IMR-90 (cell line): ENCODE measurements at regions not wholly inside any gene's neighbourhood (a gene's known extent, or its start where the extent isn't known, plus 50 kb on each side); places are given as distances from the start of the nearest gene placed in this dataset.

ENCODE experiments used
- ATAC-seq: fragments of 200-7000 bp; cut with Tn5 transposase; 2 replicates; pipeline ENCODE4 v1.9.1; 2020; ENCODE audit warnings: low read depth, mild to moderate bottlenecking, moderate library complexity
- BruUV-seq: library from RNA; stranded (reverse); fragments of 400-500 nt; replicated peaks from 2 replicates; lab custom pipeline; 2021; lab: Mats Ljungman, UMichigan
- CTCF ChIA-PET: fragments of 300-600 bp; formaldehyde crosslinking; extraction: SDS; loops from one replicate; lab custom pipeline; 2021; ENCODE audit warnings: antibody characterized with exemption; lab: Yijun Ruan, JAX
- POLR2A ChIA-PET: fragments of 300-600 bp; sonication (Branson Sonifier 250); formaldehyde crosslinking; loops from one replicate; lab custom pipeline; 2022; ENCODE audit warnings: antibody characterized with exemption; ENCODE audit not compliant: unreplicated experiment; lab: Charles Lee
- DNase-seq: peaks from one replicate; pipeline ENCODE4 v3.0.0; 2013
- H2AFZ ChIP-seq: replicated peaks from 2 replicates; pipeline ENCODE3; 2013; ENCODE audit warnings: low read length, mild to moderate bottlenecking; ENCODE audit not compliant: poor library complexity
- H2AK5ac ChIP-seq: 2 replicates; pipeline ENCODE4 v1.6.1; 2013; ENCODE audit warnings: low read depth, low read length, inconsistent platforms
- H2AK9ac ChIP-seq: replicated peaks from 2 replicates; pipeline ENCODE3; 2013; ENCODE audit warnings: mild to moderate bottlenecking, low read depth, low read length, moderate library complexity; ENCODE audit not compliant: poor library complexity
- H2BK120ac ChIP-seq: 2 replicates; pipeline ENCODE4 v1.6.1; 2013; ENCODE audit warnings: low read depth, low read length, inconsistent platforms
- H2BK15ac ChIP-seq: 3 replicates; pipeline ENCODE4 v1.6.1; 2013; ENCODE audit warnings: low read depth, low read length, inconsistent platforms
- H2BK20ac ChIP-seq: 2 replicates; pipeline ENCODE4 v1.6.1; 2013; ENCODE audit warnings: low read depth, mild to moderate bottlenecking, inconsistent platforms, low read length, moderate library complexity
- H2BK5ac ChIP-seq: 2 replicates; pipeline ENCODE4 v1.6.1; 2013; ENCODE audit warnings: mild to moderate bottlenecking, low read depth, low read length, inconsistent platforms; ENCODE audit not compliant: poor library complexity, severe bottlenecking
- H3K14ac ChIP-seq: replicated peaks from 2 replicates; pipeline ENCODE4 v1.6.1; 2013; ENCODE audit warnings: low read depth, low read length, inconsistent platforms
- H3K18ac ChIP-seq: 2 replicates; pipeline ENCODE4 v1.6.1; 2013; ENCODE audit warnings: low read depth, low read length, control low read depth
- H3K23ac ChIP-seq: 2 replicates; pipeline ENCODE4 v1.6.1; 2013; ENCODE audit warnings: low read depth, low read length, inconsistent platforms
- H3K27ac ChIP-seq: 2 replicates; pipeline ENCODE4 v1.5.1; 2013; ENCODE audit warnings: mild to moderate bottlenecking, control low read depth, low read length; ENCODE audit not compliant: insufficient read depth
- H3K27me3 ChIP-seq: 2 replicates; pipeline ENCODE4 v1.6.1; 2013; ENCODE audit warnings: low read length; ENCODE audit not compliant: control insufficient read depth, insufficient read depth
- H3K36me3 ChIP-seq: 2 replicates; pipeline ENCODE4 v1.6.1; 2013; ENCODE audit warnings: low read length, mixed read lengths; ENCODE audit not compliant: control insufficient read depth, insufficient read depth
- H3K4ac ChIP-seq: 2 replicates; pipeline ENCODE4 v1.6.1; 2013; ENCODE audit warnings: low read depth, low read length, inconsistent platforms
- H3K4me1 ChIP-seq: 2 replicates; pipeline ENCODE4 v1.6.1; 2013; ENCODE audit warnings: low read length, mixed read lengths; ENCODE audit not compliant: control insufficient read depth, insufficient read depth
- H3K4me2 ChIP-seq: 2 replicates; pipeline ENCODE4 v1.6.1; 2013; ENCODE audit warnings: low read depth, mild to moderate bottlenecking, control low read depth, low read length, moderate library complexity
- H3K4me3 ChIP-seq: 2 replicates; pipeline ENCODE4 v1.5.1; 2013; ENCODE audit warnings: low read depth, mild to moderate bottlenecking, control low read depth, low read length, moderate library complexity; ENCODE audit not compliant: insufficient read depth
- H3K56ac ChIP-seq: 2 replicates; pipeline ENCODE4 v1.6.1; 2013; ENCODE audit warnings: low read length, inconsistent platforms; ENCODE audit not compliant: insufficient read depth; ENCODE audit errors: extremely low read depth
- H3K79me1 ChIP-seq, 2 experiments: 2 replicates each; pipeline ENCODE4 v1.6.1; 2013; ENCODE audit warnings: low read length in 2 of 2, inconsistent platforms in 1 of 2, low read depth in 1 of 2
- H3K9ac ChIP-seq: 2 replicates; pipeline ENCODE4 v1.6.1; 2013; ENCODE audit warnings: low read depth, low read length, control low read depth
- H3K9me1 ChIP-seq: 2 replicates; pipeline ENCODE4 v1.6.1; 2013; ENCODE audit warnings: low read length, inconsistent platforms; ENCODE audit not compliant: insufficient read depth
- H3K9me3 ChIP-seq: 2 replicates; pipeline ENCODE4 v1.6.1; 2013; ENCODE audit warnings: low read length; ENCODE audit not compliant: control insufficient read depth, insufficient read depth
- H4K20me1 ChIP-seq: 2 replicates; pipeline ENCODE4 v1.6.1; 2013; ENCODE audit warnings: low read length, inconsistent platforms; ENCODE audit not compliant: insufficient read depth
- H4K5ac ChIP-seq: 2 replicates; pipeline ENCODE4 v1.6.1; 2013; ENCODE audit warnings: mild to moderate bottlenecking, low read depth, low read length, control low read depth
- H4K8ac ChIP-seq, 2 experiments: 2 replicates each; pipeline ENCODE4 v1.6.1; 2013; ENCODE audit warnings: low read depth in 2 of 2, low read length in 2 of 2, control low read depth in 1 of 2, inconsistent platforms in 1 of 2
- H4K91ac ChIP-seq: 2 replicates; pipeline ENCODE4 v1.6.1; 2013; ENCODE audit warnings: low read depth, low read length, inconsistent platforms; ENCODE audit not compliant: insufficient read depth
- BHLHE40 ChIP-seq: fragments of 150-350 bp; IDR thresholded peaks from 2 replicates; pipeline ENCODE4 v1.6.1; 2016; ENCODE audit warnings: mild to moderate bottlenecking, low read depth, low read length
- CEBPB ChIP-seq: IDR thresholded peaks from 2 replicates; pipeline ENCODE4 v1.6.1; 2012; ENCODE audit warnings: low read depth, low read length, improper control_type of control experiment
- CHD1 ChIP-seq: IDR thresholded peaks from 2 replicates; pipeline ENCODE4 v1.6.1; 2012; ENCODE audit warnings: low read depth, low read length, improper control_type of control experiment
- CTCF ChIP-seq: conservative IDR thresholded peaks from 2 replicates; pipeline ENCODE4 v1.5.1; 2012; ENCODE audit warnings: mild to moderate bottlenecking, low read depth, low read length, improper control_type of control experiment
- ELK1 ChIP-seq: fragments of 150-350 bp; IDR thresholded peaks from 2 replicates; pipeline ENCODE4 v1.6.1; 2016; ENCODE audit warnings: low read depth, mild to moderate bottlenecking, low read length, moderate library complexity, borderline replicate concordance
- FOS ChIP-seq: fragments of 150-350 bp; IDR thresholded peaks from 2 replicates; pipeline ENCODE4 v1.6.1; 2016; ENCODE audit warnings: low read depth, low read length
- MAFK ChIP-seq: IDR thresholded peaks from 2 replicates; pipeline ENCODE4 v1.6.1; 2012; ENCODE audit warnings: low read depth, low read length, improper control_type of control experiment
- MAZ ChIP-seq: IDR thresholded peaks from 2 replicates; pipeline ENCODE4 v1.6.1; 2012; ENCODE audit warnings: low read depth, mild to moderate bottlenecking, low read length, improper control_type of control experiment, moderate library complexity, borderline replicate concordance
- MXI1 ChIP-seq: IDR thresholded peaks from 2 replicates; pipeline ENCODE4 v1.6.1; 2012; ENCODE audit warnings: low read depth, mild to moderate bottlenecking, low read length, moderate library complexity, borderline replicate concordance
- NFE2L2 ChIP-seq: fragments of 150-350 bp; IDR thresholded peaks from 2 replicates; pipeline ENCODE4 v1.6.1; 2016; ENCODE audit warnings: low read depth, mild to moderate bottlenecking, low read length
- POLR2A ChIP-seq: IDR thresholded peaks from 2 replicates; pipeline ENCODE4 v1.6.1; 2012; ENCODE audit warnings: mild to moderate bottlenecking, low read depth, low read length
- RAD21 ChIP-seq: IDR thresholded peaks from 2 replicates; pipeline ENCODE4 v1.6.1; 2012; ENCODE audit warnings: low read length, improper control_type of control experiment
- RCOR1 ChIP-seq: IDR thresholded peaks from 2 replicates; pipeline ENCODE4 v1.6.1; 2012; ENCODE audit warnings: mild to moderate bottlenecking, low read length, improper control_type of control experiment; ENCODE audit not compliant: insufficient replicate concordance
- RFX5 ChIP-seq: IDR thresholded peaks from 2 replicates; pipeline ENCODE4 v1.8.0; 2012; ENCODE audit warnings: low read depth, mild to moderate bottlenecking, low read length, moderate library complexity
- SMC3 ChIP-seq: fragments of 150-350 bp; IDR thresholded peaks from 2 replicates; pipeline ENCODE4 v1.6.1; 2016; ENCODE audit warnings: low read depth, mild to moderate bottlenecking, antibody characterized with exemption, low read length, moderate library complexity
- dilution Hi-C: fragments of 300-500 bp; cut with HindIII; formaldehyde crosslinking; loops from one replicate; pipeline ENCODE4 v1.14.3; 2018; ENCODE audit warnings: low sequenced_read_pairs; ENCODE audit not compliant: unreplicated experiment
- in situ Hi-C: fragments of 300-500 bp; cut with MboI; formaldehyde crosslinking; loops from 3 replicates; pipeline ENCODE4 v1.14.3; 2019; ENCODE audit warnings: low sequenced_read_pairs, inconsistent platforms, mixed read lengths
- intact Hi-C: fragments of 100-400 bp; cut with micrococcal nuclease; formaldehyde crosslinking; loops from 2 replicates; pipeline ENCODE4 v1.10.0; 2022
- TF ChIP-seq, protein P1 (sequence below): fragments of 150-350 bp; IDR thresholded peaks from 2 replicates; pipeline ENCODE4 v1.6.1; 2017; ENCODE audit warnings: mild to moderate bottlenecking, antibody characterized with exemption, low read length, low read depth

GRCh38 chr13:107223867-107224266 is 655.9 kb upstream of the ARGLU1 start:
- Histone ChIP-seq H3K27ac (no peak overlapping the region), H3K23ac (no peak overlapping the region), H3K18ac (no peak overlapping the region), H3K56ac (no peak overlapping the region), H2AK5ac (no peak overlapping the region), H2AK9ac (no peak overlapping the region), H2BK15ac (no peak overlapping the region), H3K4me3 (no peak overlapping the region), H4K5ac (no peak overlapping the region), H2AFZ (no peak overlapping the region), H2BK20ac (no peak overlapping the region), H2BK120ac (no peak overlapping the region), H3K4me2 (no peak overlapping the region), H3K14ac (no peak overlapping the region), H4K8ac (no peak overlapping the region), H3K9me1 (peaks cover 3% of the 10 kb centered on the region; the same call in 1 of the 2 replicates), H4K91ac (no peak overlapping the region), H4K20me1 (no peaks in the 10 kb centered on the region), H3K4ac (no peak overlapping the region), H3K79me1 (peaks cover 13 to 24% of the 10 kb centered on the region in 2 experiments; a peak in 3 of 4 replicates), H3K27me3 (no peaks in the 10 kb centered on the region), H3K9me3 (no peaks in the 10 kb centered on the region), H3K36me3 (no peaks in the 10 kb centered on the region), H3K9ac (no peak overlapping the region), H3K4me1 (no peaks in the 10 kb centered on the region; the same call in 1 of the 2 replicates), H2BK5ac (no peak overlapping the region)
- in situ Hi-C loops, result no loop called here
- DNase-seq (no peak), ATAC-seq (no peak)
- intact Hi-C loops, result no loop called here
- POLR2A ChIA-PET, result no interaction called here
- no TSS peak for BruUV-seq
- TF ChIP-seq, protein P1, sequence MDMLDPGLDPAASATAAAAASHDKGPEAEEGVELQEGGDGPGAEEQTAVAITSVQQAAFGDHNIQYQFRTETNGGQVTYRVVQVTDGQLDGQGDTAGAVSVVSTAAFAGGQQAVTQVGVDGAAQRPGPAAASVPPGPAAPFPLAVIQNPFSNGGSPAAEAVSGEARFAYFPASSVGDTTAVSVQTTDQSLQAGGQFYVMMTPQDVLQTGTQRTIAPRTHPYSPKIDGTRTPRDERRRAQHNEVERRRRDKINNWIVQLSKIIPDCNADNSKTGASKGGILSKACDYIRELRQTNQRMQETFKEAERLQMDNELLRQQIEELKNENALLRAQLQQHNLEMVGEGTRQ, result no peak
- TF ChIP-seq SMC3 (no peak), MXI1 (no peak), FOS (no peak), CTCF (no peak), CHD1 (no peak), CEBPB (no peak), MAZ (no peak), RCOR1 (no peak), MAFK (no peak), POLR2A (no peak), NFE2L2 (no peak), ELK1 (no peak), RAD21 (no peak), BHLHE40 (no peak), RFX5 (no peak)
- dilution Hi-C loops, result no loop called here
- CTCF ChIA-PET, result interaction anchor here (0.7 kb wide), 1 partner anchor 138 kb away, joined by 3 read pairs; no protein-coding TSS in a partner anchor
